HG03571 (cell line): ENCODE measurements at regions not wholly inside any gene's neighbourhood (a gene's known extent, or its start where the extent isn't known, plus 50 kb on each side); places are given as distances from the start of the nearest gene placed in this dataset.
"Not testable (repeated sequence)": the region's sequence is repeated elsewhere in the genome, so short reads cannot be mapped to it uniquely, and the experiment has no call there.

Experiments used
- ATAC-seq: cut with Tn5 transposase; IDR thresholded peaks from one replicate; pipeline ENCODE4 v1.9.1; 2021; ENCODE audit not compliant: unreplicated experiment

- ATAC-seq: not testable (repeated sequence)
Measured at GRCh38 chr1:188003687-188004086, 1174.9 kb downstream of the PLA2G4A start.

DNA sequence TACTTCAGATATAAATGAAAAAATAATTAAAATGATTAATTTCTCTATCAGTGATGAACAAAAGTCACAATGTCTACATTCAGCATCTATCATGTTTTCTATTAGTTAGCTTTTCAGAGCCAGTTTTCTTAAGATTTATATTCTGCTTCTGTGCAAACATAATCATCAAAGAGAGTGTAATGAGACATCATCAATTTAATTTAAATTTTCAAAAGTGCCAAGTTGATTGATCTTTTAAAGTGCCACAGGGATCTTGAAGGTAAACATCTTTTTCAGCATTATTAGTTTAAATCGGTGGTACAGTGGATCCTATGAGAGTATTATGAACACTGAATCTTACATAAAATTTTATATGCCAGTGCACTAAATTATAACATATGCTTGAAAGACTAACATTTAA lies 1176.1 kb downstream of the PLA2G4A start:
- no peak for ATAC-seq

DNA sequence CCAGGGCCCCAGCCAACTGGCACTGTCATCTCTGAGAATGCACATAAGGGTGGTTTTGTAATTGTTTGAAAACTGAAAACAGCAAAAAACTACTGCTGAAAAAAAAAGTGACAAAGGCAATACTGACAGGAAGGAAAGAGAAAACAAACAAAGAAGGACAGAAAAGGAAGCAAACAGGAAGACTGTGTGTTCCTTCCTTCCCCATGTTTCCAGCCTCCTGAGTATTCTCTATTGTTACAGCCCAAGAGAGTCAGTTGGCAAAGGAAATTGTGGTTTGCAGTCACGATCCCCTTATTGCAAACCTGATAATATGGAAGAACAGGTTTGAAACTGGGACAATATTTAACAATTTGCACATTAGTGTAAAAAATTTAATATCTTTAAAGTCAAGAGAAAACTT lies 1177.6 kb downstream of the PLA2G4A start:
- no peak for ATAC-seq

DNA sequence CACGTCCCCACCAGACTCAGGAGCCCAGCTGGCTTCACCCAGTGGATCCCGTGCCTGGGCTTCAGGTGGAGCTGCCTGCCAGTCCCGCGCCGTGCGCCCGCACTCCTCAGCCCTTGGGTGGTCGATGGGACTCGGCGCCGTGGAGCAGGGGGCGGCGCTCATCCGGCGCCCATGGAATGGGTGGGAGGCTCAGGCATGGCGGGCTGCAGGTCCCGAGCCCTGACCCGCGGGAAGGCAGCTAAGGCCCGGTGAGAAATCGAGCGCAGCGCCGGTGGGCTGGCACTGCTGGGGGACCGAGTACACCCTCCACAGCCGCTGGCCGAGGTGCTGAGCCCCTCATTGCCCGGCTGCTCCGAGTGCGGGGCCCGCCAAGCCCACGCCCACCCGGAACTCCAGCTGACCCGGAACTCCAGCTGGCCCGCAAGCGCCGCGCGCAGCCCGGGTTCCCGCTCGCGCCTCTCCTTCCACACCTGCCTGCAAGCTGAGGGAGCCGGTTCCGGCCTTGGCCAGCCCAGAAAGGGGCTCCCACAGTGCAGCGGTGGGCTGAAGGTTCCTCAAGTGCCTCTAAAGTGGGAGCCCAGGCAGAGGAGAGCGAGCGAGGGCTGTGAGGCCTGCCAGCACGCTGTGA lies 1184.6 kb downstream of the PLA2G4A start:
- ATAC-seq: not testable (repeated sequence)

DNA sequence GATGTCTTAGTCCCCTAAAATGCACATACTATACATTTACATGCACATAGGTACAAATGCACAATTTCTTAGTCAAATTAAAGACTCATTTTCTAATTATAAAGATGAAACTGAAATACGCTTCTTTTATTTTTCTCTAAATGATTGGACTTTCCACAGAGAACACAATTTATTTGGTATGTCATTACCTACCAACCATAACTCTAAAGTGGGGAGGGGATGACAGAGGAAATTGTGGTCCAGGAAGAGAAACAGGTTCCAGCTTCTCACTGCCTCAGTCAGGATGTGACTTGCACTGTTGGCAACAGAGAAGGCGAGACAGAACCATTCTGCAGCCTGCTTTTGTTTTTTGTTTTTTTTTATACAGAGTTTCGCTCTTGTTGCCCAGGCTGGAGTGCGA lies 1189.2 kb downstream of the PLA2G4A start:
- ATAC-seq: no peak

DNA sequence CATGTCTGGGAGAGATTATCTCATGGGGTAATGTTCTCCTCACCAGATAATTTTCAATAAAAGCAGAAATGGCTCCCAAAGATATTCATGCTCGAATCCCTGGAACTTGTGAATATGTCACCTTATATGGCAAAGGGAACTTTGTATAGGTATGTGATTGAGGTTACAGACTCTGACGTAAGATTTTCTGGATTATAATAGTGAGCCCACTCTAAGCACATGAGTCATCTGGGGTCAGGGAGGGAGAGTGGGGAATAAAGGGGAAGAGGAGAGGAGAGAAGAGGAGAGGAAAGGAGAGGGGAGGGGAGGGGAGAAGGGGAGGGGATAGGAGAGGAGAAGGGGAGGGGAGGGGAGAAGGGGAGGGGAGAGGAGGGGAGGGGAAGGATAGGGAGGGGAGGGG lies 1193.9 kb downstream of the PLA2G4A start:
- no peak for ATAC-seq

GRCh38 chr1:188023206-188023605 lies 1194.5 kb downstream of the PLA2G4A start:
- no peak for ATAC-seq

DNA sequence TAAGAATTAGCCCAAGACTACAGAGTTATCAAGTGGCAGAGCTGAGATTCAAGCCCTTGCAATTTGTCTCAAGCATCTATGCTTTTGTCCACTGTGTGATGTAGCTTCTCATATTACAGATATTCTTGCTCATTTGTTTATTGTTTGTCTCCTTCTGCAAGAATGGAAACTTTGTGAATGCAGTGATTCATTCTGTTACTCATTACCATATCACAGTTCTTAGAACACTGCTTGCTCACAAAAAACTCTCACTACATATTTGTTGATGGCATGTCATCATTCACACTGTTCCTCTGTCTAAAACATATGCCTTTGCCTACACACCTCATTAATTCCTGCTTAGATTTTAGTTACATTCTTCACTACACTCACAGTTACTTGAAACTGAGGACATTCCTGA lies 1198.9 kb downstream of the PLA2G4A start:
- ATAC-seq: no peak

- not testable (repeated sequence) for ATAC-seq
Measured at GRCh38 chr1:188037572-188037971, 1208.8 kb downstream of the PLA2G4A start.

DNA sequence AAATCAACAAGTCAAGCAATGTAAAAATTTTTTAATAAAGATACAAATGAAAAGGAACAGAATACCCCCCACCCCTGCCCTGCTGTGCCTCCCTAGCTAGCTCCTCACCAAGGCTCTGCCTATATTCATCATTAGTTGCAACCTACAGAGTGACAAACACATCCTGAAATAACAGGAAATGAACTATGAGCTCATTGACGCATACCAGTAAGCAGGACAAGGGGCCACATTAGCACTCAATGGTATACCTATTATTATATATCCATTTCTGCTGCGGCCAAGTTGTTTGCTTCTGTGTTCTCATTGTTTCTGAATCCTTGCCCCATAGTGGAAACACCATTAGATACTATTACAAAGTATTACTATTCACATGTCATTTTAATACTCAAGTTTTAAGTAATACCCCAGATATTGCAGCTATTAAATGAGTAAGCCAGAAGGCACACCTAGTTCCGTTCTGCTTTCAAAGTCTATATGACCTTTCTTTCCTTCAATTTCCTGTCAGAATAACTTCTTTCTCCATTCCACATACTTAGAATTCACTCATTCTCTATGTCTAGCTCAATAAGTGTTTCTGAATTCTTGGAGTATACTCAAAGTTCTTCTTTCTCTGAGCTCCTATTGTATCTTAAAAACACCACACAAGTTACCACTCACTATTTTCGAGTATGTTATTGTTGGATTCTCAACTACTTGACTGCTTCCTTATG lies 1214.9 kb downstream of the PLA2G4A start:
- no peak for ATAC-seq

- ATAC-seq: no peak
Measured at GRCh38 chr1:188050250-188050649, 1221.5 kb downstream of the PLA2G4A start.

DNA sequence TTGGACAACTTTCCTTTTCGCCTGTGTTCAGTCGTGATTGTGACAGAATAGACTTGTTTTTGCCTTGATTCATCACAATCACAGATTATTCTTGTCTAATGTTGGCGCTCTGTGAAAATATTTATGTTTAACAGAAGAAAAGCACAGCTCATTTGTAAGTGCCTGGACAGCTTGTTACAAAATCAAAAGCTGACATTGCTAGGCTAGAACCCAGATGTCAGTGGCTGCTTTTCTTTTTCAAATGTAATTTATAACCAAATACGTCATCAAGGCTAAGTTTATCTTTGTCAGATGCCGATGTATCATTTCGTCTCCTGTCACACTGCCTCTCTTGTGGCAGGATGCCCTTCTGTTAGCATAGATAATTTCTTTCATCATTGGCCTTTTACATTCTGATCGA lies 1227.3 kb downstream of the PLA2G4A start:
- ATAC-seq: no peak

DNA sequence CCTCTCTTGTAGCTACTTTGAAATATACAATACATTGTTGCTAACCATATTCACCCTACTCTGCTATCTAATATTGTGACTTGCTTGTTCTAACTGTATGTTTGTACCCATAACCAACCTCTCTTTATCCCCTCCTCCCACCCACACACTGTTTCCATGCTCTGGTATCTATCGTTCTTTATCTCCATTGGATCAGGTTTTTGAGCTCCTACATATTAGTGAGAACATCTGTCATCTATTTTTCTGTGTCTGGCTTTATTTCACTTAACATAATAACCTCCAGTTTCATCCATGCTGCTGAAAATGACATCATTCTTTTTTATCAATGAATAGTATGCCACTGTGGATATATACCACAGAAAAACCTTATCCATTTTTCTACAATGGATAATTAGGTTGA lies 1230.1 kb downstream of the PLA2G4A start:
- ATAC-seq: no peak

GRCh38 chr1:188061881-188062280 lies 1233.1 kb downstream of the PLA2G4A start:
- ATAC-seq: no peak

GRCh38 chr1:188062456-188062855 lies 1233.7 kb downstream of the PLA2G4A start:
- ATAC-seq: no peak

GRCh38 chr1:188065917-188066316 lies 1237.2 kb downstream of the PLA2G4A start:
- ATAC-seq: no peak

DNA sequence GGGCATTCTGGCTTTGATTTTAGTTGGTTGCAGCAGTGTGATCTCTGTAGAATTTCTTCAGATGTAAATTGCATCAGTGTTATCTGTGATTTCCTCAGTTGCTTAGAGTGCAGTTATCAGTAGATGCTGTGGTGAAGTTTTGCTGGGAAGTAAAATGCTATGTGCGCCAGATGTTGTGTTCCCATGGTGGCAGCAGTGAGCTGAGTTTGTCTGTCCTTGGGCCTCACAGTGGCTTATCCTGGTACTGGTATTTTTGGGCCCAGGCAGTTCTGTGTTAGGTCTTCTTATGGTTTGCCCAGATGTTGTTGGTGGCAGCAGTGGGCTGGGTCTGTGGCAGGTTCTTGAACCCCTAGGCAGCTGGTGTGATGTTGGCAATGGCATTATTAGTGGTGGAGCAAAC lies 1242.1 kb downstream of the PLA2G4A start:
- no peak for ATAC-seq

DNA sequence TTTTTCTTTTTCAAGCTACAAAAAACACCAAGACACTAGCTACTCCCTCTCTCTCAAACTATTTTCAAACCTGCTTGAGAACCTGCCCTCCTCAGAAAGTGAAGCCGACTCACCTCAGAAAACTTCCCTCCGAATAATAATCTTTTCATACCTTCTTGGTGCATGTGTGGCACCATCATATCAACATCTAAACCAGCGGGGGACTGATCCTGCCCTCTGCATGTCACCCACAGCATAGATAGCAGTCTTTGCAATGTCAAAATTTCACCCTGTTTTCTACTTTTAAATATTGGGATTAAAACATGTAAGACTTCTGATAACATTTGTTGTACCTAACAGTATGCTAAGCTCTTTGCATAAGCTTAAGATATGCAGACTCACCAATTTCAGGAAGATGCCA lies 1260.3 kb downstream of the PLA2G4A start:
- ATAC-seq: no peak

DNA sequence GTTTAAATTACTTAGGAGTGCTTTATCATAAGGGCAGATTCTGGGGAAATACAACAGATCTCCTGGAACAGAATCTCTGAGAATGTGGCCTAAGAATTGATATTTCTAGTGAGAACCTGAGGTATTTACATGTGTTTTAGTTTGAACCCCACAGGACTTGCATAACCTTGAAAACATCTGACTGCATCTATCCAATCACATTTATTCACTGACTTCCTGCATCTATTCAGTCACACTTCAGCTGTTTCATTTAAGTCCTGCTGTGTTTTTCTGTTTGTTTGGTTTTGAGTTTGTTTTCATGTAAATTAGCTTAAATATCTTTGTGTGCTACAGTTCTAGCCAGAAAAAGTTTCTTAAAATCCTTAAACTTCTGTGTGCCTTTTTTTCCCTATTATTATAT lies 1260.7 kb downstream of the PLA2G4A start:
- no peak for ATAC-seq

- no peak for ATAC-seq
Measured at GRCh38 chr1:188096521-188096920, 1267.8 kb downstream of the PLA2G4A start.

DNA sequence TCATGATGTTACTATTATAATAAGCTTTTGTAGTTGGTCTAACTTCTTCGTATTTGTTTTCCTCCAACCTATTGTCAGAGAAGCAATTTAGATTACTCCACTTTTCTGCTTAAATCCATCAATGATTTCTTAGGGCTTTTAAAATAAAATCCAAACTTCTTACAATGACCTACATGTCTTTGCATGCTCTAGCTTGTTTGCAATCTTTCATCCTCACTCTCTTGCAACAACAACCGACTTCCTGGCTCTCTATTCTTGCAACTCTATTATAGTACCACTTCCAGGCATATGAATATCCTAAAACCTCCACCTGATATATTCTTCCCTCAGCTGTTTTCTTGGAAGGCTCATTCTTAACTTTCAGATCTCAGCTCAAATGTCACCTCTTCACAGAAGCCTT lies 1288.7 kb downstream of the PLA2G4A start:
- ATAC-seq: no peak

GRCh38 chr1:188122646-188123045 lies 1293.9 kb downstream of the PLA2G4A start:
- ATAC-seq: no peak

DNA sequence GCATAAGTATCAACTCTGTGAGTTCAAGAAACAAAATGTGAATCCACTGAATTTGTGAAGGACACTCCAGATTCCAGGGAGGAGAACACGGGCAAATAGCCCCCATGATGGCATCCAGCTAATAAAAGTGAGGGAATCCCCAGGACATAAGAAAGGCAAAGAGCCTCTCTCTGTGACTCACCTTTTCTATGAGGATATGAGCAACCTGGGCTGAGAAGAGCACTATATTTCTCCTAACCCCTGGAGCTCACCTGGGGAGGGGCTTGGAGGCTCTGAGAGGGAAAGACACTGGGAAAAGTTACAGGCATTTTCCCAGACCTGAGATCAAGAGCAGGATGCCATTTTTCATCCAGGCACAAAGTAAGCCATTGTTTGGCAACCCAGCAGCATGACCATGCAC lies 1298.8 kb downstream of the PLA2G4A start:
- no peak for ATAC-seq
